LNCaP clone FGC (cell line): ENCODE measurements at regions not wholly inside any gene's neighbourhood (a gene's known extent, or its start where the extent isn't known, plus 50 kb on each side); places are given as distances from the start of the nearest gene placed in this dataset.
"Not testable (repeated sequence)": the region's sequence is repeated elsewhere in the genome, so short reads cannot be mapped to it uniquely, and the experiment has no call there.

ENCODE experiments used
- DNase-seq: peaks from one replicate; pipeline ENCODE4 v3.0.0-alpha.2; 2011; ENCODE audit warnings: low read depth
- H3K4me3 ChIP-seq: 2 replicates; pipeline ENCODE4 v1.5.1; 2011; ENCODE audit warnings: mild to moderate bottlenecking, low read depth, low read length, control low read depth
- TF ChIP-seq, protein P1 (sequence below): IDR thresholded peaks from 2 replicates; pipeline ENCODE4 v1.5.1; 2012; ENCODE audit warnings: mild to moderate bottlenecking; ENCODE audit not compliant: control insufficient read depth, insufficient read depth; ENCODE audit errors: extremely low read depth

DNA sequence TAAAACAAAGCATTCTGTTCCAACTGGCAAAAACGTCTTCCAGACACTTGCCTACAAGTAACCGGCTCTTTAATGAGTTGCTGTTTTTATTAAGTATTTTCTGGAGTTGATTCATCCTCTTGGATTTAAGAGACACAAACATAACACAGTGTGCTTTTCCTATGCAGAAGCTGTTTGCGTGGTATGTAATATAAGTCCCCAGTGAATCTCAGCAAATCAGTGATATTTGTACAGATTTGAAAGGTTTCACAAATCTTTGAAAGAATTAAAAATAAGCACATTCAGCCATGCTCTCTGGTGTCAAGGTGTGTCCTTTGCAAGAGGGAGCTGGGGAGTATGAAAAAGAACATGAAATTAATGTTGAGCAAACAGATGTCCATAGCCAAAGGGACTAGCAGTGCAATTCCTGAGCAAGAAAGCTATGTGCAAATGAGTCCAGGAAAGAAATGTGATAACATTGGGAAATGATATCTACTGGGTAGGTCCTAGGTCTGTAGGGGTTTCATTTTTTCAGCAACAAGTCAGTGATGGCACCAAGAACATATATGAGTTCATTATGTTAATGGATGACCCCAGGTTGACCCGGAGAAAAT is 170.1 kb upstream of the PHACTR1 start:
- no peak for DNase-seq
- TF ChIP-seq, protein P1, sequence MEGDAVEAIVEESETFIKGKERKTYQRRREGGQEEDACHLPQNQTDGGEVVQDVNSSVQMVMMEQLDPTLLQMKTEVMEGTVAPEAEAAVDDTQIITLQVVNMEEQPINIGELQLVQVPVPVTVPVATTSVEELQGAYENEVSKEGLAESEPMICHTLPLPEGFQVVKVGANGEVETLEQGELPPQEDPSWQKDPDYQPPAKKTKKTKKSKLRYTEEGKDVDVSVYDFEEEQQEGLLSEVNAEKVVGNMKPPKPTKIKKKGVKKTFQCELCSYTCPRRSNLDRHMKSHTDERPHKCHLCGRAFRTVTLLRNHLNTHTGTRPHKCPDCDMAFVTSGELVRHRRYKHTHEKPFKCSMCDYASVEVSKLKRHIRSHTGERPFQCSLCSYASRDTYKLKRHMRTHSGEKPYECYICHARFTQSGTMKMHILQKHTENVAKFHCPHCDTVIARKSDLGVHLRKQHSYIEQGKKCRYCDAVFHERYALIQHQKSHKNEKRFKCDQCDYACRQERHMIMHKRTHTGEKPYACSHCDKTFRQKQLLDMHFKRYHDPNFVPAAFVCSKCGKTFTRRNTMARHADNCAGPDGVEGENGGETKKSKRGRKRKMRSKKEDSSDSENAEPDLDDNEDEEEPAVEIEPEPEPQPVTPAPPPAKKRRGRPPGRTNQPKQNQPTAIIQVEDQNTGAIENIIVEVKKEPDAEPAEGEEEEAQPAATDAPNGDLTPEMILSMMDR, result no peak
- H3K4me3 ChIP-seq, result no peak overlapping the region

DNA sequence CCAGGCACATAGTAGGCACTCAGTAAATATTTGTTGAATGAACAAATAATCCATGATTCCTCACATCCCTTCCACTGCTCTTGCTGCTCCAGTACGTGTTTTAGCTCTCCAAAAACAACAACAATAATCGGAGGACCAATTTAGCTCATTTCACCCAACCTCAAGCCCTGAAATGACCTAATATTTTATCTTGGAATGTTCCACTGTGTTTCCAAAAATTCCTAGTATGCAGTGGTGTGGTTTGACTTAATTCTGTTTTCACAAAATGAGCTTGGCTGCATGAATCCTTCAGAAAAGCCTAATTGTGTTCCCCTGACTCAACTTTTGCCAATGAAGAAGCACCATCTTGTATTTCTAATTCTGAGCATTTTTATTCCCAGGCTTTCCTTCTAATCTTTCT is 168.0 kb upstream of the PHACTR1 start:
- TF ChIP-seq, protein P1, result no peak
- no peak for DNase-seq
- no peak overlapping the region for H3K4me3 ChIP-seq

DNA sequence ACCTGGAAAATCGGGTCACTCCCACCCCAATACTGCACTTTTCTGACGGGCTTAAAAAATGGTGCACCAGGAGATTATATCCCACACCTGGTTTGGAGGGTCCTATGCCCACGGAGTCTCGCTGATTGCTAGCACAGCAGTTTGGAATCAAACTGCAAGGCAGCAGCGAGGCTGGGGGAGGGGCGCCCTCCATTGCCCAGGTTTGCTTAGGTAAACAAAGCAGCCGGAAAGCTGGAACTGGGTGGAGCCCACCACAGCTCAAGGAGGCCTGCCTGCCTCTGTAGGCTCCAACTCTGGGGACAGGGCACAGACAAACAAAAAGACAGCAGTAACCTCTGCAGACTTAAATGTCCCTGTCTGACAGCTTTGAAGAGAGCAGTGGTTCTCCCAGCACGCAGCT is 167.1 kb upstream of the PHACTR1 start:
- DNase-seq, result not testable (repeated sequence)

DNA sequence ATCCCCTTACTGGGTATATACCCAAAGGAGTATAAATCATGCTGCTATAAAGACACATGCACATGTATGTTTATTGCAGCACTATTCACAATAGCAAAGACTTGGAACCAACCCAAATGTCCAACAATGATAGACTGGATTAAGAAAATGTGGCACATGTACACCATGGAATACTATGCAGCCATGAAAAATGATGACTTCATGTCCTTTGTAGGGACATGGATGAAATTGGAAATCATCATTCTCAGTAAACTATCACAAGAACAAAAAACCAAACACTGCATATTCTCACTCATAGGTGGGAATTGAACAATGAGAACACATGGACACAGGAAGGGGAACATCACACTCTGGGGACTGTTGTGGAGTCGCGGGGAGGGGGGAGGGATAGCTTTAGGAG is 161.7 kb upstream of the PHACTR1 start:
- H3K4me3 ChIP-seq, DNase-seq: not testable (repeated sequence)

More for the DNA sequence above, 167.1 kb upstream of the PHACTR1 start:
- not testable (repeated sequence) for H3K4me3 ChIP-seq

DNA sequence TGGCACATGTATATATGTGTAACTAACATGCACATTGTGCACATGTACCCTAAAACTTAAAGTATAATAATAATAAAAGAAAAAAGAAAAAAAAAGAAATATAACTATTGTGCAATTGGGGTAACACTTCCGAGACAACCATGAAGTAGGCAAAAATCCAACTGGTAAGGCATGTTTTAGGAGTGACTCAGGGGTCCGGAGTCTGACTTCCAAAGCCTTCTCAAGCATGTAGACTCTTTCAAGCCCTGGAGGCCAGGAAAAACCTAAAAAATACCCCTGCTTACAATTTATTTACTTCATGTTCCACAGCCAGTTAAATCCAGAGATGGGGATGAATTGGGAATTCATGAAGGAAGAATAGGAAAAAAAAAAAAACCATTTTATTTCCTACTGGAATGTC is 161.3 kb upstream of the PHACTR1 start:
- H3K4me3 ChIP-seq, result no peak overlapping the region
- DNase-seq, result no peak
- TF ChIP-seq, protein P1, result no peak

DNA sequence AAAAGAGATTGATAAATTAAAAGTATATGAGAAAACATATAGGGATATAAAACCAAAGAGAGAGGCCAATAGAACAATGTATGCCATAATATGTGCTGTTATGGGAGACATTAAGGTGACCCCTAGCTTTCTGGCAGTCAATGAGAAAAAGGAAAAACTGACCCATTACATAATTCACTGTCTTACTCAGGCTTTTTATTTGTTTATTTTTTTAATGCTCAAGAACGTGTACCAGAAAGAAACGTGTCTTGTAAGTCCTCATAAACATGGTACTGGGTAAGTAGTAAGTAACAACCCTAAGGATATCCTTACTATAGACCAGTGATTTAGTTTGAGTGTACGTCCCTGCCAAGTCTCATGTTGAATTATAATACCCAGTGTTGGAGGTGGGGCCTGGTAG is 160.8 kb upstream of the PHACTR1 start:
- TF ChIP-seq, protein P1, result no peak
- DNase-seq, result no peak
- no peak overlapping the region for H3K4me3 ChIP-seq

DNA sequence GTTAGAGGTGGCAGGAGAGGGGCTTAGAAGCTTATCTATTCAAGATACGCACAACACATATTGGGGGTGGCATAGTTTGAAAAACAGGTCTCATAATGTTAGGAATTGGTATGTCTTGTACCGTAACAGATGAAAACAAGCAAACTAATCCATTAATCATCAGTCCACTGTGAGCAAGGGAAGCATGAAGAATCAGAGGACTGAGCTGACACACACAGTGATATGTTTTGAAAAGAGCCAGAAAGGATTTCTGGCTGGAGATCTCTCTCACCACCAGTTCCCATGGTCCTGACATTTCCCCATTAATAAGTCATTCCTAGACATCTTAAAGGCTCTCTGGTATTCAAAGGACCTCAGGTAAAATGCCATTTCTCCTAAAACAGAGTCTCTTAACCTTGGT is 158.8 kb upstream of the PHACTR1 start:
- TF ChIP-seq, protein P1, result no peak
- H3K4me3 ChIP-seq, result no peak overlapping the region
- no peak for DNase-seq

DNA sequence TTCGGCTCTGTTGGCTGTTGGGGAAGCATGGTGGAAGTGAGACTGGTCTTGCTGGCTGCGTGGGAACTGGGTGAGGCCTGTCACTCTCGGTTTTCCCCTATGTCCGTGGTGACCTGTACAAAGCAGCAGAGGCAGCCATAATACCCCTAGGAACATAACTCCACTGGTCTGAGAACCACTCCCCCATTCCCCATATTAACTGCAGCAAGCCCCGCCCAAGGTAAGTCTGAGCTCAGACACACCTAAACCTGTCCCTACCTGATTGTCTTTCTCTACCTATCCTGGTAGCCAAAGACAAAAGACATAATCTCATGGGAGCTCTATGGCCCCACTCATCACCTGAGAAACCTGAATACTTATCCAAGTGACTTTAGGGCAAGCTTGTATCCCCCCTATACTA is 156.3 kb upstream of the PHACTR1 start:
- no peak for DNase-seq
- TF ChIP-seq, protein P1, result no peak
- no peak overlapping the region for H3K4me3 ChIP-seq
